ENCODE measurements at regions not wholly inside any gene's neighbourhood (a gene's known extent, or its start where the extent isn't known, plus 50 kb on each side); places are given as distances from the start of the nearest gene placed in this dataset.

DNA sequence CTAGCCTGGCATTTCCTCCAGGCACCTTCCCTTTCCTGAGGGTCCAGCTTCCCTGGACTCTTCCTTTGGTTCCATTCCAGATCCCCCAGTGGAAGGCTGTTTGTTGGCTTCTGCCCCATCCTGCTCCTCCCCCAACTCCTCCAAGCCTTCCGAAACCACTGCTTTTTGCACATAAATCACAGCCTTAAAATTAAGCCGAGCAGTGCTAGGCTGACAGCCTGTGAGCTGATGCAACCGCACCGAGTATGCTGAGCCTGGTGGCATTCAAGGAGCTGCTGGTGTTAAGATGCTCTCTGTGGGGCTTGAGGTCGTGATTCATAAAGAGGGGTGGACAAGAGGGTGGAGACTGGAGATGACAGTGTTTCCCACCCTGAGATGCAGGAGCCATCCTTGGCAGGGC is 266.6 kb upstream of the C1orf174 start:
- Histone ChIP-seq H3K36me3 (no peaks in the 10 kb centered on the region), H3K4me3 (no peak overlapping the region), H3K9me3 (no peaks in the 10 kb centered on the region), H3K27ac (no peak overlapping the region), H3K4me1 (no peaks in the 10 kb centered on the region), H3K27me3 (peaks cover 24% of the 10 kb centered on the region)
- intact Hi-C loops (cut with DNase I), result no loop called here
- ATAC-seq (no peak), DNase-seq (no peak)
- TF ChIP-seq CTCF (IDR thresholded peaks at IDR 0.05), result no peak

- DNase-seq, result no peak
- intact Hi-C loops (cut with DNase I), result no loop called here
- Histone ChIP-seq H3K36me3 (no peaks in the 10 kb centered on the region), H3K27ac (no peak overlapping the region), H3K4me3 (no peak overlapping the region), H3K4me1 (no peaks in the 10 kb centered on the region), H3K27me3 (peaks cover 31% of the 10 kb centered on the region), H3K9me3 (no peaks in the 10 kb centered on the region)
- no peak for TF ChIP-seq CTCF (IDR thresholded peaks at IDR 0.05)
- no peak for ATAC-seq
These were observed 269.9 kb upstream of the C1orf174 start for GRCh38 chr1:4169991-4170390.

GRCh38 chr1:4170548-4171340 is 270.7 kb upstream of the C1orf174 start:
- Histone ChIP-seq H3K36me3 (no peaks in the 10 kb centered on the region), H3K27me3 (peaks cover 31% of the 10 kb centered on the region), H3K9me3 (no peaks in the 10 kb centered on the region), H3K4me1 (no peaks in the 10 kb centered on the region), H3K4me3 (no peak overlapping the region), H3K27ac (no peak overlapping the region)
- intact Hi-C loops (cut with DNase I), result no loop called here
- DNase-seq, result peak; percentile 37
- no peak for ATAC-seq
- no peak for TF ChIP-seq CTCF (IDR thresholded peaks at IDR 0.05)

DNA sequence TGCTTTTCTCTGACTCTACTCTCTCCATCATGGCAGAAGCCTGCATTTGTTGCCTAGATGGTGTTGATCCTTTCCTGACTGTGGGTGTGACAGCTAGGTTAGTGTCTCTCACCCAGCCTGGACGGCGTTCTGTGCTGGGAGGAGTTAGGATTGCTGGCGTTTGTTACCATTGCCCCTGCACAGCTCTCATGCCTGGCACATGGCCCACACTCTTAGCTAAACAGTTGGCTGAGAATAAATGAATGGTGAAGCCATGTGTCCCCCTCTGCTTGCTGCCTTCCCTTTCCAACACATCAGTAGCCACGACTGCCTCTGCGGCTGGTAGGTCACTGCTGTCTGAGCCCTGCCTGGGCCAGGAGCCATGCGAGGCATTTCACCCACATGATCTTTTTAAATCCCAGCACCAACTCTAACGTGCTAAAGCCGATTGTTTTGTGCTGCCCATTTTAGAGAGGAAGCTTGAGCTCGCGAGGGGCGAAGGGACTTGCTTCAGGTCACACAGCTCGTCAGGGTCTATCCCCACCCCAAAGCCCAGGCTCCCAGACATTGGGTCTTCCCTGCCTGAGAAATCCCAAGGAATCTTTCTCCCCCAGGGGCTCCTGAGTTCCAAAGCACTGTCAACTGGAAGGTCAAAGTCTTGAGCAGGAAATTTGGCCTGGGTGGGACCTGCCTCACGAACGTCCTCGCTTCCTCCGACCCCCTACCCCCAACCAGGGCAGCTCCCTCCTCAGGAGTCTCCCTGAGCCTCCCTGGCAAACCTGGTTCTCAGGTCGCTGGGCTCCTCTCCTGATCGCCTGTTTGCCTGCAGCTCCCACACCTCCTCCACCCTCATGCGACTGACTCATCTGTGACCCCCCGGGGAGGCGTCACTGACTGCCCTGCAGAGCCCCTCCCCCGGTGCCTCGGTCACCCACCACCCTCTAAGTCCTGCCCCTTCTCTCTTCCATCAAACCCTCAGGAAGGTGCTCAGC is 271.7 kb upstream of the C1orf174 start:
- peak; percentile 39 for DNase-seq
- Histone ChIP-seq H3K36me3 (no peaks in the 10 kb centered on the region), H3K4me3 (no peak overlapping the region), H3K27ac (no peak overlapping the region), H3K9me3 (no peaks in the 10 kb centered on the region), H3K4me1 (no peaks in the 10 kb centered on the region), H3K27me3 (peaks cover 28% of the 10 kb centered on the region)
- ATAC-seq, result no peak
- intact Hi-C loops (cut with DNase I), result no loop called here
- no peak for TF ChIP-seq CTCF (IDR thresholded peaks at IDR 0.05)

DNA sequence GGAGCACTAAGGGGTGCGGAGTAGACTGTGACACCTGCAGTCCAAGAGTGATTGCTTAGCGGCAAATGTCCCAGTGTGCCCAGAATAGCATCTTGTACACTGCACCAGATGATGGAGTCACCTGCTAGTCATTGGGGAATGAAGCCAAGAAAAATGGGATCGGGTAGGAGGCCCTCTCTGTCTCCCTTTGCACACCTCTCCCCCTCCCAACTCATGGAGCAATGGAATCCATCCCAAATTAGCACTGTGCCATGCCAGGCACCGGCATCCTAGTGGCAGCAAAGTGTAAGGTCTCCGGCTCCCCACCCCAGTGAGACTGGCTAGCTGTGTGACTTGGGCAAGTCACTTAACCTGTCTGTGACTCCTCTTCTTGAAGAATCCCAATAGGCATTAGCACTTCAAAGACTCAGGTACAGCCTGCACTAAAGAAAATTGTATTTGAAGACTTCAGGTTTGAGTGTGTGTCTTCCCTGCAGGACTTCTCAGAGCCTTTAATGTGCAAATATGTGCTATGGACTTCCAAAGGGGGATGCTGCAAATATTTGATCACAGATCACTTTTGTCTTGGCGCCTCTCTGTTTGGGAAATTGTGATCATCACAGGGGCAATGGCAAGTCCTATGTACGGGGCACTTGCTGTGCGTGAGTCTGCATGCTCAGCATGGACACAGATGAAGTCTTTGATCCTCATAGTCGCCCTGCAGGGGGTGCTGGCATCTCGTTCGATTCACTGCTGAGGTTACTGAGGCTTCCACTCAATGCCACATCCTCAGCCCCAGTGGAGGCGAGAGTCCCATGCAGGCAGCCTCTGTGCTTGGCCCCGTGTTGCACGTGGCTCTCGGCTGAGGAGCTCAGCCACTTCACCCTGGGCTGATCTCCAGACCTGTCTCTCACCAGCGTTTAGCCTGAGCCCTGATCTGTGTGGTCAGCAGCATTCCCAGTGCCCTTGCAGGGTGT is 272.9 kb upstream of the C1orf174 start:
- Histone ChIP-seq H3K4me3 (no peak overlapping the region), H3K27ac (no peak overlapping the region), H3K9me3 (no peaks in the 10 kb centered on the region), H3K36me3 (no peaks in the 10 kb centered on the region), H3K4me1 (no peaks in the 10 kb centered on the region), H3K27me3 (peaks cover 17% of the 10 kb centered on the region)
- ATAC-seq (no peak), DNase-seq (no peak)
- TF ChIP-seq CTCF (IDR thresholded peaks at IDR 0.05), result no peak
- intact Hi-C loops (cut with DNase I), result no loop called here
